Vagina (tissue), 2 donors: ENCODE measurements at regions not wholly inside any gene's neighbourhood (a gene's known extent, or its start where the extent isn't known, plus 50 kb on each side); places are given as distances from the start of the nearest gene placed in this dataset.

Experiments used
- CTCF ChIP-seq, 3 experiments: fragments of 450-650 bp in 2 of 3; fragments of 200-600 bp in 1 of 3; sonication (generic) in 1 of 3; IDR thresholded peaks; one replicate each; pipeline ENCODE4 v1.5.1; 2017 to 2019; ENCODE audit warnings: antibody characterized with exemption in 3 of 3, mild to moderate bottlenecking in 2 of 3, moderate library complexity in 2 of 3
- POLR2A ChIP-seq, 2 donors: fragments of 450-650 bp; IDR thresholded peaks; one replicate each; pipeline ENCODE4 v1.6.1; 2017; ENCODE audit warnings: antibody characterized with exemption in 2 of 2, mild to moderate bottlenecking in 2 of 2, moderate library complexity in 2 of 2

GRCh38 chr2:128598862-128599441 is 280.3 kb upstream of the HS6ST1 start:
- no peak for TF ChIP-seq CTCF (IDR thresholded peaks at IDR 0.05)
- no peak for TF ChIP-seq POLR2A (IDR thresholded peaks at IDR 0.05)
